NCI-H524 (cell line): ENCODE measurements at regions not wholly inside any gene's neighbourhood (a gene's known extent, or its start where the extent isn't known, plus 50 kb on each side); places are given as distances from the start of the nearest gene placed in this dataset.
"Not testable (repeated sequence)": the region's sequence is repeated elsewhere in the genome, so short reads cannot be mapped to it uniquely, and the experiment has no call there.

Source experiments
- DNase-seq, 2 experiments: peaks; one replicate each; lab custom pipeline; 2025; lab: John Stamatoyannopoulos, UW

DNA sequence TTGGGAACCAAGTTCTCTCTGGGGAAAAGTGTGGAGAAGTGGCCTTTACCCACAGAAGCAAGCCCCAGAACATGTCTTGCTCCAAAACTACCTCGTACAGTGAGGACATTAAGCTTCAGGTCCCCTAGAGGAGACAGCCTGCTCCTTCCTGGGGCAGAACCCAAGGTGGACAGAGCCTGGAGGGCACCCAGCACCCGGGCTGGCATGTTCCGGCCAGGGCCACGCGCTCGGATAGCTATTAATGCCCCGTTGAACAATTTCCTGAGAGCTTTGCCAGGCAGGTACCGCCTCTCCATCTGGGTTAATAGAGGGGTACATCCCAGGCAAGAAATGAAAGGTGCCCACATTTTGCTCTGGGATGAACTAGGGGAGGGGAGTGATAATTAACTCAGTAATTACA lies 169.0 kb upstream of the GRK3 start:
- no peak for DNase-seq

GRCh38 chr22:25395915-25396314 lies 168.6 kb upstream of the GRK3 start:
- no peak for DNase-seq

DNA sequence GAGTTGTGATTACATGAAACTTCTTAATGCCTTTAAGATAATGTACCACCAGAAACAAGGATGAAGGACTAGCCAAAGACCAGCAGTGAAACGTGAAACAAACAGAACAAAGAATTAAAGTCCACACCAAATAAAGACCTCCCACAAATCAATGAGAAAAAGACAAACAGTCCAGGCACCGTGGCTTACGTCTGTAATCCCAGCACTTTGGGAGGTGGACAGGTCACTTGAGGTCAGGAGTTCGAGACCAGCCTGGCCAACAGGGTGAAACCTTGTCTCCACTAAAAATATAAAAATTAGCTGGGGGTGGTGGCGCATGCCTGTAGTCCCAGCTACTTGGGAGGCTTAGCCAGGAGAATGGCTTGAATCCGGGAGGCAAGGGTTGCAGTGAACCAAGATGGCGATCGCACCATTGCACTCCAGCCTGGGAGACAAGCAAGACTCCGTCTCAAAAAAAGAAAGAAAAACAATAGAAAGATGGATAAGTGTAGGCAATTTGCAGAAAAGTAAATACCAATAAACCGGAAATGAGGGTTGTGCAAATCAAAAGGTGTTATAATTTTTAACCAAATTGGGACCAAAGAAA lies 167.8 kb upstream of the GRK3 start:
- no peak for DNase-seq

DNA sequence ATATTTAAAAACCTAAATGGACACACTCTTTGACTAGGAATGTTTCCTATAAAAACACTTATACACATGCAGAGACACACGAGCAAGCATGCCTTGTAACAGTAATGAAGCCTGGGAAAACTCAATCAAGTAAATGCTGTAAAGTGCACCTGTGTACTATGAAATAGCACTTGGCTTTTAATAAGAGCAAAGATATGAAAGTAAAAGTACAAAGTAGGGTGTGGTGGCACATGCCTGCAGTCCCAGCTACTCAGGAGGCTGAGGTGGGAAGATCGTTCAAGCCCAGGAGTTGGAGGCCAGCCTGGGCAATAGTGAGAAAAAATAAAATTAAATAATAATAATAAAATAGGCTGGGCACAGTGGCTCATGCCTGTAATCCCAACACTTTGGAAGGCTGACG lies 166.9 kb upstream of the GRK3 start:
- no peak for DNase-seq

DNA sequence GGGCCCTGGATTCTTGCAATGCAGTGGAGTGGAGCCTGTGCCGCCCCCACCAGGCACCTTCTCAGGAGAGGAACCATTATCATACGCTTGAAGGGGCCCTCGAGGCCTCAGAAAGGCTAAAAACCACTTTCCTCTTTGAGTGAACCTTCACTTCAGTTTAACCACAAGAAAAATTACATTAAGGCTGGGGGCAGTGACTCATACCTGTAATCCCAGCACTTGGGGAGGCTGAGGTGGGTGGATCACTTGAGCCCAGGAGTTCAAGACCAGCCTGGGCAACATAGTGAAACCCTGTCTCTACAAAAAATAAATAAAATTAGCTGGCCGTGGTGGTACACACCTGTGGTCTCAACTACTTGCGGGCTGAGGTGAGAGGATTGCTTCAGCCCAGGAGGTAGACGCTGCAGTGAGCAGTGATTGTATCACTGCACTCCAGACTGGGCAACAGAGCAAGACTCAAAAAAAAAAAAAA lies 165.8 kb upstream of the GRK3 start:
- not testable (repeated sequence) for DNase-seq

DNA sequence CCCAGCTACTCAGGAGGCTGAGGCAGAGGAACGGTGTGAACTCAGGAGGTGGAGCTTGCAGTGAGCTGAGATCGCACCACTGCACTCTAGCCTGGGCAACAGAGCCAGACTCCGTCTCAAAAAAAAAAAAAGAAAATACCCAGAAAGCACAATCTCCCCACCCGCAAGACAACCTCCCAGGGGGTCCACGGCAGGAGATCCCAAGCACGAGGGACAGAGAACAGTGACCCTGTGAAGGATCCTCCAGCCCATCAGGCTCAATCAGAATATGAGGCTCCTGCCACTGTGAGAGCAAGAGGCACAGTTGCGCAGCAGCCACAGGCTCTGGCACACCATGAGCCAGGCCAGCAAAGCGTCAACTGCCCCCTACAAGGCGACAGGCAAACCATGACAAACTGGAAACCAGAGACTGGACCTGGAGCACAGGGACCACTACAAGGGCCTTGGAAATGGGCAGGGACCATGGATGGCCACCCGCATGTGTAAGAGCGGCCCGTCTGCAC lies 164.8 kb upstream of the GRK3 start:
- no peak for DNase-seq

GRCh38 chr22:25402160-25402500 lies 162.3 kb upstream of the GRK3 start:
- no peak for DNase-seq

DNA sequence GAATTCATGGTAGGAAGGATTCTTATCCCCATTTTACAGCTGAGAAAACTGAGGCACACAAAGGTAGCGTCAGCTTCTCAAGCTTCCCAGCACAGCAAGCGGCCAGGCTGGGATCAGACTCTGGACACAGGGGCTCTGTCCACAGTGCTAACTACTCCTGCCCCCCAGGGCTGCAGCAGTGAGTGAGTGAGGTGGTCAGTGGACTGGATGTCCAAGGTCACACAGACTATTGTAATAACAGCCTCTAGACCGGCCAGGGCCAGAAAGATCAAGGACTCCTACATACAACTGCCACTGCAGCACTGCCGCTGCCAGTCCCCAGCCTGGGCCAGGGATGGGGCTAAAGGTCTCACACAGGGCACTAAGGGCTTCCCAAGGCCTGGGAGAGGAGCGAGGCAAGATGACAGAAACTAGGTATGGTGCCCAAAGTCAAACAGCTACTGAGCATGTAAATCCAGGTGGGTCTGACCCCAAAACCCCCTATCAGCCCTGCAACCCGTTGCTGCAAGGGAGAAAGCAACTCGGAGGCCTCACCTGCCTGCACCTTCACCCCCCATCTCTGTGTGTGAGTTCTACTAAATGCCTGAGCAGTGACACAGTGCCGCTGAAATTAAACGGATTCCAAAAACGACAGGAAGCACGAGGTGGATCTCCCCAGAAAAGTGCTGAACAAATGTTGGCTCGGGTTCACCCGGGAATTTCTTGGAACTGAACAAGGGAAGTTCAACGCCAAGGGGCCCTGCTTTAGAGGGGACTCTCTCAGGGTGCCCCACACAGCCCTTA lies 161.8 kb upstream of the GRK3 start:
- DNase-seq, result no peak

GRCh38 chr22:25403284-25403810 lies 161.1 kb upstream of the GRK3 start:
- DNase-seq, result no peak

- peak; percentile 63 to 84 for DNase-seq
Measured at GRCh38 chr22:25403811-25404471, 160.5 kb upstream of the GRK3 start.

DNA sequence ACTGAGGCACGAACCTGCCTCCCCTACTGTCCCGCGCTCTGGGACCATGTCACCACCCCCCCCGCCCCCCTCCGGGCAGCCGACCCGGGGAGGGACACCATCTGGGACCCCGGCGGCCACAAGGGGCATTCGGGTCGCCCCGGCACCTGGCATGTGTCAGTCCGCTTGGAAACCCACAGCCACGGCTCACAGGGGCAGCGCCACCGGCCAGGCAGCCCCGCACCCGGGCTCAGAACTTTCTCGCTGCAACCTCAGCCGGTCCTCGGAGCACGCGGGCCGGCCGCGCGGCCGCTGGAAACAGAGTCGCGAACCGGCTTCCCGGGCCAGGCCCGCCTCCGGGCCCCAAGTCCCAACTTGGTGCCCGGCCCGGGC lies 159.9 kb upstream of the GRK3 start:
- DNase-seq, result peak; percentile 9 to 36

DNA sequence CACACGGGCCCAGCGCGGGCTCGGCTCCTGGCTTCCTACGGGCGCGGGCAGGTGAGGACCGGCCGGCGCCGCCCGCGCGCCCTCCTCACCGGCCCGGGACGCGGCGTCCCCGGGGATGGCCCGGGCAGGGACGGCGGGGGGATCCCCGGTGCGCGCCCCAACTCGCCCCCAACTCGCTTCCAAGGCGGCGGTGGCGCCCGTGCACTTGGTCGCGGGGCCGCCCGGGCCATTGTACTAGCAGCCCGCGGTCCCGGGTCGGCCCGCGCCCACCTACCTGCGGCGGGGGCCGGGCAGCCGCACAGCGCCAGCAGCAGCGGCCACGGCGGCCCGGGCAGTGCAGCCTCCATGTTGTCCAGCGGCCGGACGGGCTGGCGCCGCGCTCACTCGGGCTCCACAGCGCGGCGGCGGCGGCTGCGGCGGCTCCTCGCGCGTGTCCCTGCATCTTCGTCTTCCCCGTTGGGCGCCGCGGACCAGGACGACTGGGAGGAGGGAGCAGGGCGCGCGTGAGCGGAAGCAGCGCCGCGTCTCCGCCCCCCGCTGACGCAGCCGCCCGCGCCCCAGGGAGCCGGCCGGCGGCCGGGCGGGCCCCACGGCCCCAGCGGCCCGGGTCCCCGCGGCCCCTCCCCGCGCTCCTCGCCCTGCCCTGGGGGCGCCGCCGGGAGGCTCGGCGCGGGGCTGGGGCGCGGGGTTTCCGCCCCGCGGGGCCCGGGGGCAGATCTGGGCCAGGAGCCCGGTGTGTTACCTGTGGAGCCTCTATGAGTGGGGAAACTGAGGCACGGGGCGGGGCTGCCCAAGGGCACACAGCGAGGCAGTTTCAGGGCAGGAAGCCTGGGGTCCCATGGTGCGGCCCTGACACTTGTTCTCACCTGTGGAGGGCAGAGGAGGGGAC lies 159.3 kb upstream of the GRK3 start:
- peak; percentile 4 to 44 for DNase-seq

GRCh38 chr22:25405841-25406509 lies 158.5 kb upstream of the GRK3 start:
- no peak for DNase-seq

- DNase-seq, result no peak
Measured at GRCh38 chr22:25406510-25407210, 157.8 kb upstream of the GRK3 start.

DNA sequence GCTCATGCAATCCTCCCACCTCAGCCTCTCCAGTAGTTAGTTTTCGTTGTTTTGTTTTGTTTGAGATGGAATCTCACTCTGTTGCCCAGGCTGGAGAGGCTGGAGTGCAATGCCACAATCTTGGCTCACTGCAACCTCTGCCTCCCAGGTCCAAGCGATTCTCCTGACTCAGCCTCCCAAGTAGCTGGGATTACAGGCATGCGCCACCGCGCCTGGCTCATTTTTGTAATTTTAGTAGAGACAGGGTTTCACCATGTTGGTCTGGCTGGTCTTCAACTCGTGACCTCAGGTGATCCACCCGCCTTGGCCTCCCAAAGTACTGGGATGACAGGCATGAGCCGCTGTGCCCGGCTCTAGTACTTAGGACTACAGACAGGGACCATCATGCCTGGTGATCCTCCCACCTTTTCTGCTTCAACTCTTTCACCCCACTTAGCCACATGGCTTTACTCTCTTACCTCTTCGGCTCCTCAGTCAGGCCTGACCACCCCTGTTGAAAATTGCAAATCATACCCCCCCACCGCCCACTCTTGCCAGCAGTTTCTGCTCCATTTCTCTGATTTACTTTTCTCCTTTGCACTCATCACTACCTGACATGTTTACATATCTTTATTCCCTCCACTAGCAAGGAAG lies 157.1 kb upstream of the GRK3 start:
- DNase-seq, result no peak

- peak in 1 of 2 experiments; percentile 27 for DNase-seq
Measured at GRCh38 chr22:25407859-25408229, 156.6 kb upstream of the GRK3 start.

DNA sequence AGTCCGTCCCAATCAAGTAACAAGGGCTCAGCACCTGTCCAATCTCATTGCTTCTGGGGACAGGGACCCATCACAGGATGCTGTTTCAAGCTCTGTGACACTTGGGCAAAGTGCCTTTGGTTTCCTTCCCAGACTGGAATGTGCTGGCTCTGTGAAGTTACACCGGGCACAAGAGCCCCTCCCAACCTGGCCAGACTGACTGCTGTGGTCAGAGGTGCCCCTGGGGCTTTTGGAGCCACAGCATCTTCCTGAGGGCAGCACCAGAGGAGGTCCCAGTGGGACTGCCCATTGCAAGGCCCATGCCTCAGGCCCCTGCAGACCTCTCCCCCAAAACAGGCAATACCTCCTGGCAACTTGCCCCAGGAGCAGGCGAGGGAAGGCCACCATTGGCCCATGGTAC lies 155.2 kb upstream of the GRK3 start:
- no peak for DNase-seq

GRCh38 chr22:25410849-25411248 lies 153.6 kb upstream of the GRK3 start:
- no peak for DNase-seq

- DNase-seq, result no peak
Measured at GRCh38 chr22:25413620-25414019, 150.9 kb upstream of the GRK3 start.

DNA sequence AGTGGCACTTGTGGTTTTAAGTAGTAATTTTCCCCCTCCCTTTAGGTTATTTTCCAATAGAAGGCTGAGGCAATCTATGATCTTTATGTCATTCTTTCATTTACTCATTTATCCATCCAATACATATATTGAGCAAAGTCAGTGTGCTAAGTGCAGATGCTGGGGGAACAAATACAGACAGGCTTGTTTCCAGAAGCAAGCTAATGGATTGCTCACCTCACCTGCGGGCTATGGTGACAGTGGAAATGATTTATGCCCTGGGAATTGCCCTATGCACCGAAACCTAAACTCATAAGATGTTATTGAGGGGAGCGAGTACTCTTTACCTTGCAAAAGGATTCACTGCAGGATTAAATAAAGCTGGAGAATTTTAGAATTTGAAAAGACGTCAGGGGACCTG lies 148.7 kb upstream of the GRK3 start:
- DNase-seq, result not testable (repeated sequence)
